ENCODE measurements at regions not wholly inside any gene's neighbourhood (a gene's known extent, or its start where the extent isn't known, plus 50 kb on each side); places are given as distances from the start of the nearest gene placed in this dataset.
"Not testable (repeated sequence)": the region's sequence is repeated elsewhere in the genome, so short reads cannot be mapped to it uniquely, and the experiment has no call there.

DNA sequence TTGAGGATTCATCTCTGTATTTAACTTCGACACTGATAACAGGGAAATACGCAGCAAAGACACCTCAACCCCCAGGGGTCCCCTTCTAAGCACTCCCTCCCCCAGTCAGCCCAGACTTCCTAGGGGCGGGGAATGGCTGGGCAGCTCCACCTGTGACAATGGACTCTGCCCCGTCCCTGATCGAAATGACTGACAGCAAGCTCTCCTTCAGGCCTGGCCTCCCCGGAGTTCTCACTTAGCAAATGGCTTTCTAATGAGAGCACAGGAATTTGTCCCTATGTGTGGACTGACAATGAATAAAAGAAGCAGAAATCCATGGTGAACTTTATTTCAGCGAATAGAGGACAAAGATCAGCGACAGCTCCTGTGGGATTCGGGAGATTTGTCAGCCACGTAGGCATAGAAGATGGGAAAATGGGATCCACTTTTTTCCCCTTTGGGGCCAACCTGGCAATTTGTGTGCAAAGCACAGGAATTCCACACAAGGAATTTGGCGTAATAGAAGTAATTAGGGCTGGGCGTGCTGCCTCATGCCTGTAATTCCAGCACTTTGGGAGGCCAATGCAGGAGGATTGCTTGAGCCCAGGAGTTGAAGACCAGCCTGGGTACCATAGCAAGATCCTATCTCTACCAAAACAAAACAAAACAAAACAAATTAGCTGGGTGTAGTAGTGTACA lies 63.8 kb downstream of the TNFAIP2 start:
- peak; percentile 68 for DNase-seq (ENCODE audit: low spot score)

- DNase-seq (ENCODE audit: low spot score): no peak
Measured at GRCh38 chr14:103187911-103188310, 64.7 kb downstream of the TNFAIP2 start.

DNA sequence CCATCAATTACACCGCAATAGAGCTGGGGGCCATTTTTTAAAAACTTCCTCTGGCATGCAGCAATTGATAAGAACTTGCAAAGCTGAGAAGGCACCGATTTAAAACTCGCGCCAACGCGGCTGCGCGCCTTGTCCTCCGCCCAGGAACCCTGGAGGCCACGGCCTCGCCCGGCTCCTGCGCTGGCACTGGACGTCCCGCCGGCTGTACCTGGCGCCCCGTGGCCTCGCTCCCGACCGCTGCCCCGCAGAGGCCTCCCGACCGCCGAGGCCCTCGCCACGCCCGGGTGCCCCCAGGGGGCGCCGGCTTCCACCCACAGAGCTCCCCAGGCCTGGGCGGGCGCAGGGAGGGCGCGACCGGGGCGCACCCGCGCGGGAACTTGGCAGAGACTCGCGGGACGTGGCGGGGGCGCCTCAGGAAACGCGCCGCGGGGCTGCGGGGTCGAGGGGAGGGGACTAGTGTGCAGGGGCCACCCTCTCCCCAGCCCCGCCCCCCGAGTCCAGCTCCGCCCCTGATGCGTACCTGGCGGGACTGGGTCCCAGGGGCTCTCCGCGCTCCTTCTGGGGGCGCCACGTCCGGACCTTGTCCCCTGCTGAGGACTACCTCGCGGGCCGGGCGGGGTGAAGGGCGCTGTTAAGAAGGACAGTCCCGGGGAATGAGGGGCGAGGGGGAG lies 65.7 kb downstream of the TNFAIP2 start:
- DNase-seq (ENCODE audit: low spot score): peak; percentile 67

GRCh38 chr14:103189481-103190470 lies 66.5 kb downstream of the TNFAIP2 start:
- DNase-seq (ENCODE audit: low spot score): no peak

DNA sequence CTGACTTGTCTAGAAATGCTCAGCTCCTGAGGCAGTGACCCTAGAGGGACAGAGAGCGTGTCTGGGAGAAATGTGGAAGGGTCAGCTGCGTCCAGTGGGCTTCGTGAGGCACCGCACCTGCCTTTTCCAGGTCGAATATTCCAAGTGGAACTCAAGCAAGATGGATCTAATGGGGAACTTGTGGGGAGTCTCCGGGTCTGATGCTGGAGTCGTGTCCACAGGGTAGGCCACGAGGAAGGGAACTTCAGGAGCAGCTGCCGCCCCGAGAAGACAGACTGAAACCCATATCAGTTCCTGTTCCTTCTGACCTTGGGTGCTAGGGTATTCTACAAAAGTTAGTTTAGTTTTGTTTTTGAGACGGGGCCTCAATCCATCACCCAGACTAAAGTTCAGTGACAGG lies 67.5 kb downstream of the TNFAIP2 start:
- DNase-seq (ENCODE audit: low spot score): no peak

DNA sequence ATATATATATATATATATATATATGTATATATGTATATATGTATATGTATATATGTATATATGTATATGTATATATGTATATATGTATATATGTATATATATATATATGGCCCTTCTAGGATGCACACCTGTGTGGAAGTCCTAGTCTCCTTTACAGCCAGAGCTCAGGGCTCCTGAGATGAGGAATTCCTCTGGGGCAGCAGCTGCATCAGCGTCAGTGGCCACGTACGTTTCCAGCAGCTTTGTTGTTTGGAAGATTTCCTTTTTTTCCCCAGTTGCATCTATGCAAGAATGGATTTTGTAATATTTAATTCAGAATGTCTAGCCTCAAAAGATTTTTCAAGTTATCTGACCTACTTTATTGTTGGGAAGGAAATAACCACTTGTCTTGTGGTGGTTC lies 68.6 kb downstream of the TNFAIP2 start:
- DNase-seq (ENCODE audit: low spot score): no peak

DNA sequence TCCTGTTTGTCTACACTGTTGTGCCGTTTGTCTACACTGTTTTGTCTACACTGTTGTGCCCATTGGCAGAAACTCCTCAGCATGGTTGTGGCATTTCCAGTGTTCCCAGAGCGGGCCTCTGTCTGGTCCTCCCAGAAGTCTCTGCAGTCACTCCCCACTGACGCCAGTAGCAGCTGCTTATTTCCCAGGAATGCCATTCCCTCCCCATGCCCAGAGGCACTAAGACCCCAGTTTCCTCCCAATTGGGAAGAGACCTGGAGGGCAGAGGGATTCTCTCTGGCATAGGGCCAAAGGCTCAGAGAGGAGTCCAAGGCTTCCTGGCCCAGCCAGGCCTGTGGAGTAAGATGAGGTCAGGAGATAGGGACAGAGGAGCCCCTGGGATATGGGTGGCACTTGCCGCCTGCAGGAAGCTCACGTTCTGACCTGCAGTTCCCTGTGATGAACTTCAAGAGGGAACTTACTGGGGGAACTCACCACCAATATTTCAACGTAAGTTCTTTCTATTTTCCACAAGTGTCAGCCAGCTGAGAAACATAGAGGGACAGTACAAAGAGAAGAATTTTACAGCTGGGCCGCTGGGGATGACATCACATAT lies 69.1 kb downstream of the TNFAIP2 start:
- no peak for DNase-seq (ENCODE audit: low spot score)

DNA sequence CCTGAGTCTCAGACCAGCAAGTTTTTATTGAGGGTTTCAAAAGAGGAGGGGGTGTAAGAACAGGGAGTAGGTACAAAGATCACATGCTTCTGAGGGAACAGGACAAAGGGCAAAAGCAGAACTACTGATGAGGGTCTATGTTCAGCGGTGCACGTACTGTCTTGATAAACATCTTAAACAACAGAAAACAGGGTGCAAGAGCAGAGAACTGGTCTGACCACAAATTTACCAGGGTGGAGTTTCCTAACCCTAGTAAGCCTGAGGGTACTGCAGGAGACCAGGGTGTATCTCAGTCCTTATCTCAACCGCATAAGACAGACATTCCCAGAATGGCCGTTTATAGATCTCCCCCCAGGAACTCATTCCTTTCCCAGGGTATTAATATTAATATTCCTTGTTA lies 69.6 kb downstream of the TNFAIP2 start:
- DNase-seq (ENCODE audit: low spot score): not testable (repeated sequence)

- not testable (repeated sequence) for DNase-seq (ENCODE audit: low spot score)
Measured at GRCh38 chr14:103193491-103193890, 70.2 kb downstream of the TNFAIP2 start.

- no peak for DNase-seq (ENCODE audit: low spot score)
Measured at GRCh38 chr14:103194256-103195045, 71.2 kb downstream of the TNFAIP2 start.

- DNase-seq (ENCODE audit: low spot score): no peak
Measured at GRCh38 chr14:103195828-103196615, 72.8 kb downstream of the TNFAIP2 start.

- no peak for DNase-seq (ENCODE audit: low spot score)
Measured at GRCh38 chr14:103196716-103197115, 73.5 kb downstream of the TNFAIP2 start.

GRCh38 chr14:103198131-103199105 lies 75.2 kb downstream of the TNFAIP2 start:
- DNase-seq (ENCODE audit: low spot score): no peak

GRCh38 chr14:103199124-103199523 lies 75.9 kb downstream of the TNFAIP2 start:
- no peak for DNase-seq (ENCODE audit: low spot score)

GRCh38 chr14:103201801-103202200 lies 78.5 kb downstream of the TNFAIP2 start:
- DNase-seq (ENCODE audit: low spot score): no peak

DNA sequence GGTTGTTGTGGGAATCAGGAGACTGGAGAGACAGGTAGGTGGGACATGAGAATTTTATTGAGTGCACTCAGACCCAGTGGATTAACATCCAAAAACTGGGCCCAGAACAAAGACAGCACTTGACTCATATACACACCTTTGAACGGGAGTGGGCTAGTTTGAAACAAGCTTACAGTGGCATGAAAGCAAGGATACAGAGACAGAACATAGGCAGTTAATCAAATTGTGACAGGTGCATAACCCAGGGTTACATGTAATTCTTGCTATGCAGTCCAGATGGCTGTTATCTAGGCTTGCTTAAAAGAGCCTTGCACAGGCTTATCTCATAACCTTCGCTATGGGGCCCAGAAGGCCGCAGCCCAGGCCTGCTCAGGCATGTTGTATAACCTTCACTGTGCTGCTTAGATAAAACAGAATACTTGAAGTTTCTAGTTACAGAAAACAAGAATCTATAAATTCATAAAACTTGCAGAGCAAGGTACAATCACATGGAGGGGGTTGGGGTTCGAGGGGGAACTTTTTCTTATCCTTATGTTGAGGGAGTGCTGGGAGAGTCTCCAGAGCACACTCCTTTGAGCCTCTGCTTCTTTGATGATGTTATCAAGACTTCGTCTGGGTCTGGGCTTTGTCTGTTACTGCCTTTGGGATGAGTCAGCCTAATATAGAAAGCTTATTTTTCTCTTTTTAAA lies 81.7 kb downstream of the TNFAIP2 start:
- no peak for DNase-seq (ENCODE audit: low spot score)

- DNase-seq (ENCODE audit: low spot score): no peak
Measured at GRCh38 chr14:103205541-103205906, 82.3 kb downstream of the TNFAIP2 start.

GRCh38 chr14:103206023-103206481 lies 82.8 kb downstream of the TNFAIP2 start:
- DNase-seq (ENCODE audit: low spot score): no peak

Data from iPS-NIHi11 (cell line).